HepG2 (cell line): ENCODE measurements at regions not wholly inside any gene's neighbourhood (a gene's known extent, or its start where the extent isn't known, plus 50 kb on each side); places are given as distances from the start of the nearest gene placed in this dataset.

ENCODE experiments used
- ATAC-seq: fragments of 200-7000 bp; cut with Tn5 transposase; 3 replicates; pipeline ENCODE4 v1.9.1; 2020; ENCODE audit warnings: mild to moderate bottlenecking, moderate library complexity
- BruUV-seq: library from RNA; stranded (reverse); fragments of 400-500 nt; replicated peaks from 2 replicates; lab custom pipeline; 2021; lab: Mats Ljungman, UMichigan
- CTCF ChIA-PET: fragments of 300-600 bp; formaldehyde crosslinking; extraction: SDS; loops from one replicate; lab custom pipeline; 2021; ENCODE audit warnings: low total read pairs, inconsistent platforms, low intra/inter-chr PET ratio; lab: Yijun Ruan, JAX
- POLR2A ChIA-PET: fragments of 350-600 bp; sonication (Branson Sonifier 250); formaldehyde crosslinking; loops from one replicate; lab custom pipeline; 2020; ENCODE audit warnings: antibody characterized with exemption, inconsistent platforms; lab: Yijun Ruan, JAX
- DNase-seq: peaks from one replicate; pipeline ENCODE4 v3.0.0-alpha.2; 2015; ENCODE audit warnings: low spot score
- FAIRE-seq: peaks from 3 replicates; lab custom pipeline; 2011; peaks lifted over from hg19 to GRCh38; lab: Jason Lieb, UNC
- H2AFZ ChIP-seq: one replicate; pipeline ENCODE4 v1.6.1; 2011; ENCODE audit warnings: low read length, inconsistent platforms
- H3K27ac ChIP-seq: fragments of 300-600 bp; 3 replicates; pipeline ENCODE4 v1.8.0; 2011; ENCODE audit warnings: mixed run types, mild to moderate bottlenecking, mixed read lengths, low read length, inconsistent platforms; ENCODE audit not compliant: insufficient read depth; ENCODE audit errors: extremely low read length
- H3K27me3 ChIP-seq, 2 experiments: fragments of 200-600 bp in 1 of 2; 2 replicates in 1 of 2; 3 replicates in 1 of 2; pipeline versions ENCODE4 v1.6.0 to v1.8.0; 2011; ENCODE audit warnings: low read length in 2 of 2, mild to moderate bottlenecking in 2 of 2, moderate library complexity in 2 of 2, inconsistent platforms in 1 of 2; ENCODE audit not compliant: insufficient read depth in 2 of 2, control insufficient read depth in 1 of 2
- H3K36me3 ChIP-seq, 2 experiments: fragments of 200-600 bp in 1 of 2; replicated peaks in 1 of 2; 2 replicates in 1 of 2; 3 replicates in 1 of 2; pipeline versions ENCODE4 v1.5.1 to v1.8.0; 2011; ENCODE audit warnings: low read length in 2 of 2, inconsistent platforms in 1 of 2; ENCODE audit not compliant: insufficient read depth in 2 of 2, control insufficient read depth in 1 of 2
- H3K4me1 ChIP-seq: 2 replicates; pipeline ENCODE4 v1.5.1; 2012; ENCODE audit warnings: low read length, inconsistent platforms; ENCODE audit not compliant: insufficient read depth
- H3K4me2 ChIP-seq: 2 replicates; pipeline ENCODE4 v1.6.0; 2011; ENCODE audit warnings: low read depth, low read length, inconsistent platforms
- H3K4me3 ChIP-seq, 3 experiments: fragments of 200-600 bp in 1 of 3; sonication (generic), shearing (Covaris generic) in 1 of 3; replicated peaks in 1 of 3; 2 replicates each; pipeline ENCODE4 v1.5.1; 2011 to 2016; ENCODE audit warnings: low read length in 3 of 3, inconsistent platforms in 2 of 3, low read depth in 2 of 3, mild to moderate bottlenecking in 2 of 3, control low read depth in 1 of 3, mixed read lengths in 1 of 3; ENCODE audit not compliant: insufficient read depth in 1 of 3
- H3K79me2 ChIP-seq: one replicate; pipeline ENCODE4 v1.6.1; 2011; ENCODE audit warnings: low read length, inconsistent platforms; ENCODE audit not compliant: insufficient read depth
- H3K9ac ChIP-seq: 2 replicates; pipeline ENCODE4 v1.6.0; 2011; ENCODE audit warnings: mild to moderate bottlenecking, low read depth, low read length, inconsistent platforms; ENCODE audit not compliant: insufficient read depth
- H3K9me3 ChIP-seq: 2 replicates; pipeline ENCODE4 v1.5.1; 2012; ENCODE audit warnings: mild to moderate bottlenecking, low read length
- H4K20me1 ChIP-seq: 2 replicates; pipeline ENCODE4 v1.6.0; 2011; ENCODE audit warnings: inconsistent platforms, mild to moderate bottlenecking, low read length, moderate library complexity; ENCODE audit not compliant: insufficient read depth
- CENPBD1 ChIP-seq: sonication (generic); formaldehyde crosslinking; IDR thresholded peaks from 2 replicates; pipeline ENCODE4 v1.8.0; 2022; ENCODE audit warnings: missing genetic modification reagents, low read depth, mild to moderate bottlenecking, borderline replicate concordance
- FLYWCH1 ChIP-seq: sonication (generic); formaldehyde crosslinking; IDR thresholded peaks from 2 replicates; pipeline ENCODE4 v1.8.1; 2023; ENCODE audit warnings: mild to moderate bottlenecking, missing genetic modification reagents
- FOSL2 ChIP-seq: sonication (generic); formaldehyde crosslinking; IDR thresholded peaks from 2 replicates; pipeline ENCODE4 v1.4.0; 2020; ENCODE audit warnings: missing genetic modification reagents
- GRHL1 ChIP-seq: sonication (generic); formaldehyde crosslinking; conservative IDR thresholded peaks from 2 replicates; pipeline ENCODE4 v1.8.0; 2022; ENCODE audit warnings: missing genetic modification reagents
- GTF2F1 ChIP-seq: fragments of 150-350 bp; IDR thresholded peaks from 2 replicates; pipeline ENCODE4 v1.6.1; 2014; ENCODE audit warnings: low read length
- KAT2B ChIP-seq: fragments of 150-350 bp; IDR thresholded peaks from 2 replicates; pipeline ENCODE4 v1.6.1; 2014; ENCODE audit warnings: low read depth, low read length, borderline replicate concordance
- MBNL3 ChIP-seq: fragments of 250-450 bp; sonication (Bioruptor Pico); conservative IDR thresholded peaks from 2 replicates; pipeline ENCODE4 v1.8.0; 2022; ENCODE audit warnings: mild to moderate bottlenecking, inconsistent platforms
- TBX3 ChIP-seq: fragments of 450-650 bp; IDR thresholded peaks from 2 replicates; pipeline ENCODE4 v1.6.1; 2017; ENCODE audit warnings: antibody characterized with exemption, mild to moderate bottlenecking, inconsistent platforms, borderline replicate concordance
- ZNF557 ChIP-seq: sonication (generic); formaldehyde crosslinking; IDR thresholded peaks from 2 replicates; pipeline ENCODE4 v1.4.0; 2020; ENCODE audit warnings: missing genetic modification reagents
- ZNF564 ChIP-seq: sonication (generic); formaldehyde crosslinking; IDR thresholded peaks from 2 replicates; pipeline ENCODE4 v1.8.1; 2023; ENCODE audit warnings: mild to moderate bottlenecking, missing genetic modification reagents
- ZNF713 ChIP-seq: sonication (generic); formaldehyde crosslinking; IDR thresholded peaks from 2 replicates; pipeline ENCODE4 v1.4.0; 2020; ENCODE audit warnings: mild to moderate bottlenecking, missing genetic modification reagents
- WGBS: methylation state at CpG from one replicate; pipeline ENCODE4 v1.1.6; 2017; ENCODE audit warnings: low lambda C conversion rate; 5-methylcytosine and 5-hydroxymethylcytosine counted together
- in situ Hi-C: cut with HindIII; loops from 2 replicates; pipeline ENCODE4 v1.10.0; 2017; ENCODE audit warnings: low pct_unique_long_range_greater_than_20kb; ENCODE audit not compliant: extremely low pct_ligation_motif_present
- intact Hi-C: fragments of 100-400 bp; cut with micrococcal nuclease; formaldehyde crosslinking; loops from one replicate; pipeline ENCODE4 v1.10.0; 2022; ENCODE audit not compliant: unreplicated experiment
- TF ChIP-seq, protein P1 (sequence below): sonication (generic); formaldehyde crosslinking; IDR thresholded peaks from 2 replicates; pipeline ENCODE4 v1.4.0; 2020; ENCODE audit warnings: missing genetic modification reagents, borderline replicate concordance

DNA sequence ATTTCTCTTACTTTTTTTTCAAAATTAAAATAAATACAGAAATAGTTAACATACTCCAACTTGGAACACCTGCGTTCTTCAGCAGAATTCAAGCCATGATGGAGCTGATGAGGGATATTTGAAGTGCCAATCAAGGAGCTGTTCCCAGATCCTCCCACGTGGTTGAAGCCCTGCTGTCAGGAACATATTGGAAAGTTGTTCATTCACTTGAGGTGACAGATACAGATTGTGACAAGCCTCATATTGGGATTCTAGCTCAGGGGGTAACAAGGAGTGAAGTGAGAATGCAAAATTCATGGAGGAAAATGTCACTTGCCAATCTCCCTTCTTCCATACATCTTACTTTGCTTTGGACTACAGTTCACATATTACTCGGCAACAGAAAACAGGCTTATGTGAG is 2670.8 kb downstream of the PCDH7 start:
- no peak for ATAC-seq
- WGBS = 4% methylated on average over 3 of the region's 3 CpGs
- ChIA-PET POLR2A (no interaction called here), CTCF (no interaction called here)
- no peaks in the 10 kb centered on the region for H3K36me3 ChIP-seq
- DNase-seq = no peak
- no peaks in the 10 kb centered on the region for H3K27me3 ChIP-seq
- intact Hi-C loops (no loop called here), in situ Hi-C loops (no loop called here)
- BruUV-seq = no TSS peak
- TF ChIP-seq FLYWCH1 (CRISPR knock-in tag) (no peak), CENPBD1 (no peak), ZNF713 (CRISPR knock-in tag) (no peak)
- H3K4me1 ChIP-seq = no peaks in the 10 kb centered on the region
- no peak overlapping the region for H3K4me3 ChIP-seq
- H3K27ac ChIP-seq = no peak overlapping the region
- H2AFZ ChIP-seq = no peak overlapping the region
- no peak for FAIRE-seq
- no peaks in the 10 kb centered on the region for H3K79me2 ChIP-seq
- no peak overlapping the region for H3K9ac ChIP-seq
- H4K20me1 ChIP-seq = no peaks in the 10 kb centered on the region
- peaks cover 49% of the 10 kb centered on the region for H3K9me3 ChIP-seq
- no peak overlapping the region for H3K4me2 ChIP-seq

DNA sequence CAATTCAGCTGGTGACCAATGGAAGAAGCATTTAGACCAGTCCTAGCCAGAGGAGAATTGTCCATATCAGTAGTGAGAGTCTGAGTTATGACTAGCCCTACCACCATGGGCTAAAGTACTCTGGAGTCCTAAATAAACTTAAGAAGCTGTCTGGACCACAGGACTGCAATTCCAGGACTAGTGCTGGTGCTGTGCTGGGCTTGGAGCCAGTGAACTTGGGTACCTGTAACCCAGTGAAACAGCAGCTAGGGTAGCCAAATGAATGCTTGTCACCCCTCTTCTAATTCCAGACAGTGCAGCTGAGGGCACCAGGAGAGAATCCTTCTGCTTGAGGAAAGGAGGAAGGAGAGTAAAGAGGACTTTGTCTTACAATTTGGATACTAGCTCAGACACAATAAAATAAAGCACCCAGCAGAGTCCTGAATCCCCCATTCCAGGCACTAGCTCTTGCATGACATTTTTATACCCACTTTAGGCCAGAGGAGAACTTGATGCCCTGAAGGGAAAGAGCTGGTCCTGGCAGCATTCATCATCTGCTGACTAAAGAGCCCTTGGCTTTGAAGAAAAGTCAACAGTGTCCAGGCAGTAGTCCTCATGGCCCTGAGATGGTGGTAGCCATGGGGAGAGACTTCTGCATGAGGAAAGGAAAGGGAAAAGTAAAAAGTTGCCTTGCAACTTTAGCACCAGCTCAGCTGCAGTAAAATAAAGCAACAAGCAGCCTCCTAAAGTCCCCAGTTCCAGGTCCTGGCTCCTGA is 2675.7 kb downstream of the PCDH7 start:
- DNase-seq (no peak), FAIRE-seq (no peak), ATAC-seq (no peak)
- ChIA-PET CTCF (no interaction called here), POLR2A (no interaction called here)
- intact Hi-C loops (no loop called here), in situ Hi-C loops (no loop called here)
- Histone ChIP-seq H4K20me1 (no peaks in the 10 kb centered on the region), H3K27me3 (no peaks in the 10 kb centered on the region), H3K36me3 (no peaks in the 10 kb centered on the region), H3K4me3 (no peak overlapping the region), H3K79me2 (no peaks in the 10 kb centered on the region), H3K4me2 (no peak overlapping the region), H3K4me1 (no peaks in the 10 kb centered on the region), H3K9me3 (peaks cover 65% of the 10 kb centered on the region), H3K9ac (no peak overlapping the region), H3K27ac (no peak overlapping the region), H2AFZ (no peak overlapping the region)
- no TSS peak for BruUV-seq
- TF ChIP-seq, protein P1, sequence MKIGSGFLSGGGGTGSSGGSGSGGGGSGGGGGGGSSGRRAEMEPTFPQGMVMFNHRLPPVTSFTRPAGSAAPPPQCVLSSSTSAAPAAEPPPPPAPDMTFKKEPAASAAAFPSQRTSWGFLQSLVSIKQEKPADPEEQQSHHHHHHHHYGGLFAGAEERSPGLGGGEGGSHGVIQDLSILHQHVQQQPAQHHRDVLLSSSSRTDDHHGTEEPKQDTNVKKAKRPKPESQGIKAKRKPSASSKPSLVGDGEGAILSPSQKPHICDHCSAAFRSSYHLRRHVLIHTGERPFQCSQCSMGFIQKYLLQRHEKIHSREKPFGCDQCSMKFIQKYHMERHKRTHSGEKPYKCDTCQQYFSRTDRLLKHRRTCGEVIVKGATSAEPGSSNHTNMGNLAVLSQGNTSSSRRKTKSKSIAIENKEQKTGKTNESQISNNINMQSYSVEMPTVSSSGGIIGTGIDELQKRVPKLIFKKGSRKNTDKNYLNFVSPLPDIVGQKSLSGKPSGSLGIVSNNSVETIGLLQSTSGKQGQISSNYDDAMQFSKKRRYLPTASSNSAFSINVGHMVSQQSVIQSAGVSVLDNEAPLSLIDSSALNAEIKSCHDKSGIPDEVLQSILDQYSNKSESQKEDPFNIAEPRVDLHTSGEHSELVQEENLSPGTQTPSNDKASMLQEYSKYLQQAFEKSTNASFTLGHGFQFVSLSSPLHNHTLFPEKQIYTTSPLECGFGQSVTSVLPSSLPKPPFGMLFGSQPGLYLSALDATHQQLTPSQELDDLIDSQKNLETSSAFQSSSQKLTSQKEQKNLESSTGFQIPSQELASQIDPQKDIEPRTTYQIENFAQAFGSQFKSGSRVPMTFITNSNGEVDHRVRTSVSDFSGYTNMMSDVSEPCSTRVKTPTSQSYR (CRISPR knock-in tag) = no peak
- TF ChIP-seq GTF2F1 (no peak), TBX3 (no peak), GRHL1 (CRISPR knock-in tag) (no peak), ZNF557 (CRISPR knock-in tag) (no peak), MBNL3 (CRISPR knock-in tag) (no peak), ZNF564 (CRISPR knock-in tag) (no peak), FOSL2 (CRISPR knock-in tag) (no peak), KAT2B (no peak)
